ENCODE measurements at regions not wholly inside any gene's neighbourhood (a gene's known extent, or its start where the extent isn't known, plus 50 kb on each side); places are given as distances from the start of the nearest gene placed in this dataset.

- FAIRE-seq (no peak), DNase-seq (ENCODE audit: low read depth in 1 of 2, low spot score in 2 of 2) (no peak)
- no peak overlapping the region for H3K27ac ChIP-seq (ENCODE audit: low read depth, low read length)
- no peak overlapping the region for H2BK12ac ChIP-seq (ENCODE audit: low read depth, low read length)
- H3K4me2 ChIP-seq (ENCODE audit: insufficient read depth in 1 of 2, low read depth in 2 of 2, low read length in 2 of 2) = no peak overlapping the region
- no peak overlapping the region for H3K18ac ChIP-seq (ENCODE audit: extremely low read depth, low read length)
- peaks cover 0 to 8% (median 0%) of the 10 kb centered on the region in 4 experiments; a peak in 1 of 7 replicates for H3K4me1 ChIP-seq (replicated peaks in 1 of 4; ENCODE audit: control insufficient read depth in 3 of 4, insufficient read depth in 4 of 4, low read length in 3 of 4)
- H2BK15ac ChIP-seq (ENCODE audit: low read length) = no peak overlapping the region
- H2BK120ac ChIP-seq (replicated peaks; ENCODE audit: low read depth, low read length) = no peak overlapping the region
- CTCF ChIA-PET (ENCODE audit: partially characterized antibody) = no interaction called here
- TF ChIP-seq RBBP5 (IDR thresholded peaks at IDR 0.05; ENCODE audit: borderline replicate concordance, low read depth, low read length) (no peak), USF2 (IDR thresholded peaks at IDR 0.05; ENCODE audit: low read length) (no peak), POU5F1 (IDR thresholded peaks at IDR 0.05; ENCODE audit: low read depth, low read length) (no peak), CHD1 (IDR thresholded peaks at IDR 0.05; ENCODE audit: low read depth, low read length) (no peak), FOSL1 (IDR thresholded peaks at IDR 0.05; ENCODE audit: insufficient read depth, low read depth, low read length) (no peak), SUZ12 (IDR thresholded peaks at IDR 0.05; ENCODE audit: low read length) (no peak), JUND (IDR thresholded peaks at IDR 0.05; ENCODE audit: low read length) (no peak), KDM5A (IDR thresholded peaks at IDR 0.05; ENCODE audit: low read length) (no peak), CBX8 (IDR thresholded peaks at IDR 0.05; ENCODE audit: borderline replicate concordance, low read depth, low read length) (no peak), RAD21 (IDR thresholded peaks at IDR 0.05 in 1 of 2, conservative IDR thresholded peaks at IDR 0.05 in 1 of 2; ENCODE audit: low read depth in 2 of 2, low read length in 2 of 2) (no peak), EZH2 (IDR thresholded peaks at IDR 0.05; ENCODE audit: low read depth, low read length, severe bottlenecking) (no peak), POLR2A (IDR thresholded peaks at IDR 0.05; ENCODE audit: control extremely low read depth in 1 of 2, low read depth in 2 of 2, low read length in 2 of 2) (no peak), TBP (IDR thresholded peaks at IDR 0.05; ENCODE audit: low read depth, low read length) (no peak)
- no peak overlapping the region for H4K5ac ChIP-seq (ENCODE audit: insufficient read length, low read depth, low read length)
- POLR2A ChIA-PET (ENCODE audit: partially characterized antibody) = no interaction called here
- no peaks in the 10 kb centered on the region for H3K79me2 ChIP-seq (ENCODE audit: control insufficient read depth in 1 of 2, insufficient read depth in 2 of 2, low read length in 2 of 2)
- WGBS, 2 experiments (ENCODE audit: extremely low coverage in 1 of 2, insufficient coverage in 1 of 2, insufficient read length in 1 of 2, insufficient replicate concordance in 2 of 2, low coverage in 1 of 2, low lambda C conversion rate in 2 of 2, missing lambda C conversion rate in 1 of 2) = 83% methylated on average over 4 of the region's 4 CpGs; no CpG with 5 or more reads in 1 of the 2 experiments
- H3K9me3 ChIP-seq (ENCODE audit: insufficient read depth in 2 of 2, low read depth in 1 of 2, low read length in 1 of 2) = no peaks in the 10 kb centered on the region
- H3K9ac ChIP-seq (replicated peaks in 1 of 4; ENCODE audit: extremely low read depth in 1 of 4, low read depth in 3 of 4, low read length in 3 of 4) = no peak overlapping the region
- no peak overlapping the region for H2BK20ac ChIP-seq (ENCODE audit: low read length)
- H4K91ac ChIP-seq (replicated peaks; ENCODE audit: insufficient read length, low read length) = no peak overlapping the region
- H3K4me3 ChIP-seq (ENCODE audit: extremely low read depth in 1 of 4, insufficient read depth in 2 of 4, low read depth in 3 of 4, low read length in 4 of 4) = no peak overlapping the region
- H3K36me3 ChIP-seq (ENCODE audit: control insufficient read depth in 2 of 4, insufficient read depth in 4 of 4, low read length in 3 of 4) = no peaks in the 10 kb centered on the region
- no peaks in the 10 kb centered on the region for H3K23me2 ChIP-seq (ENCODE audit: low read depth, low read length)
- H2AFZ ChIP-seq (ENCODE audit: low read length) = no peak overlapping the region
- no peak overlapping the region for H3K56ac ChIP-seq (replicated peaks; ENCODE audit: insufficient read length, low read depth, low read length)
- no peaks in the 10 kb centered on the region for H3K79me1 ChIP-seq (ENCODE audit: low read depth, low read length)
- H3K14ac ChIP-seq (ENCODE audit: insufficient read length) = no peak overlapping the region
- no peak overlapping the region for H2BK5ac ChIP-seq (ENCODE audit: low read depth, low read length)
- H2AK5ac ChIP-seq (ENCODE audit: low read depth, low read length) = no peak overlapping the region
- no peak overlapping the region for H4K8ac ChIP-seq (ENCODE audit: extremely low read depth, insufficient read depth, low read length)
- no peaks in the 10 kb centered on the region for H4K20me1 ChIP-seq (replicated peaks in 1 of 2; ENCODE audit: control insufficient read depth in 1 of 2, insufficient read depth in 2 of 2, low read length in 2 of 2)
- no peaks in the 10 kb centered on the region for H3K27me3 ChIP-seq (replicated peaks in 1 of 4; ENCODE audit: control insufficient read depth in 3 of 4, extremely low read depth in 1 of 4, insufficient read depth in 3 of 4, low read length in 3 of 4)
- no peak overlapping the region for H3K4ac ChIP-seq (replicated peaks; ENCODE audit: insufficient read length, low read depth, low read length)
- H3K23ac ChIP-seq (ENCODE audit: insufficient read length) = no peak overlapping the region
These were observed 162.0 kb upstream of the TRPC7 start for GRCh38 chr5:136527311-136527710.

All from H1 (cell line).